K562 (cell line): ENCODE measurements at regions not wholly inside any gene's neighbourhood (a gene's known extent, or its start where the extent isn't known, plus 50 kb on each side); places are given as distances from the start of the nearest gene placed in this dataset.

Source experiments
- BMI1 ChIP-seq: fragments of 150-350 bp; IDR thresholded peaks from 2 replicates; pipeline ENCODE4 v1.6.1; 2014; ENCODE audit warnings: low read length
- EZH2 ChIP-seq: IDR thresholded peaks from 2 replicates; pipeline ENCODE4 v1.6.1; 2012; ENCODE audit warnings: low read depth, mild to moderate bottlenecking, inconsistent platforms, low read length, borderline replicate concordance
- KDM1A ChIP-seq, 2 experiments: fragments of 450-650 bp; IDR thresholded peaks; 2 replicates each; pipeline ENCODE4 v1.6.1; 2016; ENCODE audit warnings: mild to moderate bottlenecking in 2 of 2
- MAFK ChIP-seq: IDR thresholded peaks from 2 replicates; pipeline ENCODE4 v1.6.1; 2011; ENCODE audit warnings: low read length, improper control_type of control experiment
- POLR2AphosphoS5 ChIP-seq: IDR thresholded peaks from 2 replicates; pipeline ENCODE4 v1.6.1; 2011; ENCODE audit warnings: mild to moderate bottlenecking, low read depth, low read length, moderate library complexity; ENCODE audit not compliant: control insufficient read depth, insufficient read depth
- POLR2G ChIP-seq: fragments of 200-400 bp; formaldehyde crosslinking; IDR thresholded peaks from 2 replicates; pipeline ENCODE4 v1.6.1; 2017; ENCODE audit warnings: low read depth, mild to moderate bottlenecking, antibody characterized with exemption, low read length, moderate library complexity
- POU5F1 ChIP-seq: fragments of 150-350 bp; IDR thresholded peaks from 2 replicates; pipeline ENCODE4 v1.6.1; 2014; ENCODE audit warnings: borderline replicate concordance, low read length, low read depth, mild to moderate bottlenecking; ENCODE audit not compliant: partially characterized antibody
- RFX5 ChIP-seq: IDR thresholded peaks from 2 replicates; pipeline ENCODE4 v1.6.1; 2011; ENCODE audit warnings: low read depth, mild to moderate bottlenecking, improper control_type of control experiment, low read length
- SRF ChIP-seq, 2 experiments: fragments of 250-450, 450-650 bp in 1 of 2; sonication (Bioruptor Pico) in 1 of 2; sonication (generic) in 1 of 2; formaldehyde crosslinking; IDR thresholded peaks; 2 replicates each; pipeline versions ENCODE4 v1.5.0 to v1.5.1; 2020 to 2022; ENCODE audit warnings: mild to moderate bottlenecking in 1 of 2, missing genetic modification reagents in 1 of 2
- TCF7L2 ChIP-seq: fragments of 150-350 bp; IDR thresholded peaks from 2 replicates; pipeline ENCODE4 v1.6.1; 2016; ENCODE audit warnings: low read depth, mild to moderate bottlenecking, low read length, moderate library complexity
- YY1 ChIP-seq, 3 experiments: IDR thresholded peaks; 2 replicates each; pipeline ENCODE4 v1.6.1; 2011; ENCODE audit warnings: low read length in 2 of 3, mild to moderate bottlenecking in 2 of 3, moderate library complexity in 2 of 3, borderline replicate concordance in 1 of 3, control low read depth in 1 of 3, low read depth in 1 of 3; ENCODE audit not compliant: insufficient read depth in 3 of 3, insufficient replicate concordance in 2 of 3, control insufficient read depth in 1 of 3, insufficient read length in 1 of 3; ENCODE audit errors: extremely low read depth in 1 of 3
- TF ChIP-seq, protein P1 (sequence below): sonication (generic); formaldehyde crosslinking; IDR thresholded peaks from 2 replicates; pipeline ENCODE4 v1.8.1; 2023; ENCODE audit warnings: missing genetic modification reagents, mild to moderate bottlenecking, borderline replicate concordance

DNA sequence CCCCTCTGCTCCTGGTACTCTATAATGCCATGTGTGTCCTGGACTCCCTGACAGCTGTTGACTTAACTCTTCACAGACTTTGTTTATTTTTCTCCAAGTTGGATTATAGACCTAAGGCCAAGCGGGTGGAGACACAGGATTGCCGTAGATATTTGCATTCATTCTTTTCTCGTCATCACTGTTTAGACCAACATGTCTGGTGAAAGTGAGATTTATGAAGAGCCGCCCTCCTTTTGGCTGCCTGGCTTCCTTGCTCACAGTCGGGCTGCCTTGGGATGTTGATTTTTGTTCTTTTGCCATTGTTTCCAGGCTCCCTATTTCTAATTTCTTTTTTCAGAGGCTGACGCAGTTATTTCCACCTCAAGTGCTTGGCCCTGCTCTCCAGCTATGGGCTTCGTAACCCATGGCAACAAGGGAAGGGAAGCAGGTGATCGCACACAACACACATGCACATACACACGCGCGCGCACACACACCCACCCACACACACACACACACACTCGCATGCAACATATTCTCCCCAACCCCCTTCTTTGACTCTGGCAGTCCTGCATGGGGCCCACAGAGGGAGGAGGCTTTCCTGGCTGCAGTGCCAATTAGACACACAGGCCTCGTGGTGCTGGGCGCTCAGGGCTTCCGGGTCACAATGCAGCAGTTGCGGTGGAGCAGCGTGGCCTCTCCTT is 296.5 kb downstream of the MTX2 start:
- TF ChIP-seq, protein P1, sequence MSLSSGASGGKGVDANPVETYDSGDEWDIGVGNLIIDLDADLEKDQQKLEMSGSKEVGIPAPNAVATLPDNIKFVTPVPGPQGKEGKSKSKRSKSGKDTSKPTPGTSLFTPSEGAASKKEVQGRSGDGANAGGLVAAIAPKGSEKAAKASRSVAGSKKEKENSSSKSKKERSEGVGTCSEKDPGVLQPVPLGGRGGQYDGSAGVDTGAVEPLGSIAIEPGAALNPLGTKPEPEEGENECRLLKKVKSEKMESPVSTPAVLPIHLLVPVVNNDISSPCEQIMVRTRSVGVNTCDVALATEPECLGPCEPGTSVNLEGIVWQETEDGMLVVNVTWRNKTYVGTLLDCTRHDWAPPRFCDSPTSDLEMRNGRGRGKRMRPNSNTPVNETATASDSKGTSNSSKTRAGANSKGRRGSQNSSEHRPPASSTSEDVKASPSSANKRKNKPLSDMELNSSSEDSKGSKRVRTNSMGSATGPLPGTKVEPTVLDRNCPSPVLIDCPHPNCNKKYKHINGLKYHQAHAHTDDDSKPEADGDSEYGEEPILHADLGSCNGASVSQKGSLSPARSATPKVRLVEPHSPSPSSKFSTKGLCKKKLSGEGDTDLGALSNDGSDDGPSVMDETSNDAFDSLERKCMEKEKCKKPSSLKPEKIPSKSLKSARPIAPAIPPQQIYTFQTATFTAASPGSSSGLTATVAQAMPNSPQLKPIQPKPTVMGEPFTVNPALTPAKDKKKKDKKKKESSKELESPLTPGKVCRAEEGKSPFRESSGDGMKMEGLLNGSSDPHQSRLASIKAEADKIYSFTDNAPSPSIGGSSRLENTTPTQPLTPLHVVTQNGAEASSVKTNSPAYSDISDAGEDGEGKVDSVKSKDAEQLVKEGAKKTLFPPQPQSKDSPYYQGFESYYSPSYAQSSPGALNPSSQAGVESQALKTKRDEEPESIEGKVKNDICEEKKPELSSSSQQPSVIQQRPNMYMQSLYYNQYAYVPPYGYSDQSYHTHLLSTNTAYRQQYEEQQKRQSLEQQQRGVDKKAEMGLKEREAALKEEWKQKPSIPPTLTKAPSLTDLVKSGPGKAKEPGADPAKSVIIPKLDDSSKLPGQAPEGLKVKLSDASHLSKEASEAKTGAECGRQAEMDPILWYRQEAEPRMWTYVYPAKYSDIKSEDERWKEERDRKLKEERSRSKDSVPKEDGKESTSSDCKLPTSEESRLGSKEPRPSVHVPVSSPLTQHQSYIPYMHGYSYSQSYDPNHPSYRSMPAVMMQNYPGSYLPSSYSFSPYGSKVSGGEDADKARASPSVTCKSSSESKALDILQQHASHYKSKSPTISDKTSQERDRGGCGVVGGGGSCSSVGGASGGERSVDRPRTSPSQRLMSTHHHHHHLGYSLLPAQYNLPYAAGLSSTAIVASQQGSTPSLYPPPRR = no peak
- TF ChIP-seq YY1 (IDR thresholded peaks at IDR 0.05; ENCODE audit: borderline replicate concordance in 1 of 3, control insufficient read depth in 1 of 3, extremely low read depth in 1 of 3, insufficient read depth in 3 of 3, insufficient read length in 1 of 3, insufficient replicate concordance in 2 of 3, low read depth in 1 of 3, low read length in 2 of 3) (no peak), BMI1 (no peak), TCF7L2 (no peak), SRF (CRISPR knock-in tag; IDR thresholded peaks at IDR 0.05) (no peak), RFX5 (no peak), EZH2 (no peak), POU5F1 (no peak), POLR2AphosphoS5 (no peak), MAFK (no peak), POLR2G (no peak), KDM1A (IDR thresholded peaks at IDR 0.05) (no peak)
